ENCODE measurements at regions not wholly inside any gene's neighbourhood (a gene's known extent, or its start where the extent isn't known, plus 50 kb on each side); places are given as distances from the start of the nearest gene placed in this dataset.

DNA sequence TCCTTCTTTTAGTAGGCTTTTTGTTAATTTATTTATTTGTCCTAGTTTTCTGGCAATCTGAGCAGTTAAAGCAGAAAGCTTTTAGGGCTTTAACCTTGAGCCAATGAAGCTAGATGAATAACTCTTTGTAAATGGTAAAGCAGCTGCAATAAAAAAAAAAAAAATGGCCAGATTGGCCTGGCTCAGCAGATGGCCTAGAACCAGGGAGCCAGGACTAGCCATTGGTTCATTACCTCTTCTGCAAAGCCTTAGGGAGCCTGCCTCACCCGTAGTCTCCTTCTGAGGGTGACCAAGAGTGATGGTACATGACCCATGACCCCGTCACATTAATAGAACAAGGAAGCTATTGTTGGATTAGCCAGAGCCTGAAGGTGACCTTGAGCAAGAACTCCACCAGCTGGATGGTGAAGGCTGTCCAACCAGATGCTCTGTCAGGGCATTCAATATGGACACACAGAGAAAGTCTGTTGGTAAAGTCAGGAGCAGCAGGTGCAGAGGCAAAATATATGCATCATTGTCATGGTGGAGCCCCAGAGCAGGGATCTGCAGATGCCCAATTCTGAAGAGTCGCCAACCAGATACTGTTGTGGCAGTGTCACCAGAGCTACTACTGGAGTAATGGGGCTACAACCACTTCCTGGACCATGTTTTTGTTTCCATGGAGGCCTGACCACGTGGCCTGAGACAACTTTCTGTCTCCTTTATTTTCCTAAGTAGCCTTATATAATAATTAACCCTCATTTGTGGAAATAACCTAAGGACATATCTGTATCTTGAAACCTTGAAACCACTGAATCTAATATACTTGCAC, 100.7 kb downstream of the MTX3 start:
- no TSS peak for BruUV-seq (replicated peaks)
- ChIA-PET CTCF (ENCODE audit: low intra/inter-chr PET ratio, low total read pairs) (no interaction called here), POLR2A (no interaction called here)
- Histone ChIP-seq H2AFZ (ENCODE audit: low read length) (no peak overlapping the region), H3K9me3 (ENCODE audit: low read length) (no peaks in the 10 kb centered on the region), H3K27ac (ENCODE audit: extremely low read length, insufficient read depth, low read length) (no peak overlapping the region), H3K36me3 (replicated peaks in 1 of 2; ENCODE audit: control insufficient read depth in 1 of 2, insufficient read depth in 2 of 2, low read length in 2 of 2) (no peaks in the 10 kb centered on the region), H3K4me2 (ENCODE audit: low read depth, low read length) (no peak overlapping the region), H3K9ac (ENCODE audit: insufficient read depth, low read depth, low read length) (no peak overlapping the region), H3K79me2 (ENCODE audit: insufficient read depth, low read length) (no peaks in the 10 kb centered on the region), H3K27me3 (ENCODE audit: control insufficient read depth in 1 of 2, insufficient read depth in 2 of 2, low read length in 2 of 2) (peaks cover 2 to 10% of the 10 kb centered on the region in 2 experiments; a peak in 1 of 5 replicates), H4K20me1 (ENCODE audit: insufficient read depth, low read length) (no peaks in the 10 kb centered on the region), H3K4me1 (ENCODE audit: insufficient read depth, low read length) (peaks cover 9% of the 10 kb centered on the region), H3K4me3 (replicated peaks in 1 of 3; ENCODE audit: insufficient read depth in 1 of 3, low read depth in 2 of 3, low read length in 3 of 3) (no peak overlapping the region)
- DNase-seq (ENCODE audit: low spot score): peak; percentile 6
- no peak for ATAC-seq
- WGBS (ENCODE audit: low lambda C conversion rate): 2% methylated on average over 3 of the region's 4 CpGs
- FAIRE-seq: no peak
- intact Hi-C loops (cut with micrococcal nuclease; ENCODE audit: unreplicated experiment) (no loop called here), in situ Hi-C loops (cut with HindIII; ENCODE audit: extremely low pct_ligation_motif_present, low pct_unique_long_range_greater_than_20kb) (no loop called here)
- no peak for TF ChIP-seq SOX13 (IDR thresholded peaks at IDR 0.05)
- TF ChIP-seq SOX13 (CRISPR knock-in tag; conservative IDR thresholded peaks at IDR 0.05 in 1 of 2, IDR thresholded peaks at IDR 0.05 in 1 of 2): peak in 1 of 2 experiments; percentile 29; a peak in 2 of 4 replicates
- TF ChIP-seq SOX6 (IDR thresholded peaks at IDR 0.05): no peak
- 0 out of 2 replicates have a peak, but pooled peaks have one; percentile 27 for TF ChIP-seq SOX6 (CRISPR knock-in tag; IDR thresholded peaks at IDR 0.05)
- no peak for TF ChIP-seq CBX2 (IDR thresholded peaks at IDR 0.05; ENCODE audit: low read depth, low read length)
- TF ChIP-seq CBX2 (CRISPR knock-in tag; IDR thresholded peaks at IDR 0.05; ENCODE audit: low read depth): no peak
- no peak for TF ChIP-seq TRIM24 (CRISPR knock-in tag; IDR thresholded peaks at IDR 0.05)
- no peak for TF ChIP-seq PTBP1 (IDR thresholded peaks at IDR 0.05; ENCODE audit: low read depth, low read length, poor library complexity, severe bottlenecking)
- TF ChIP-seq, protein P1, sequence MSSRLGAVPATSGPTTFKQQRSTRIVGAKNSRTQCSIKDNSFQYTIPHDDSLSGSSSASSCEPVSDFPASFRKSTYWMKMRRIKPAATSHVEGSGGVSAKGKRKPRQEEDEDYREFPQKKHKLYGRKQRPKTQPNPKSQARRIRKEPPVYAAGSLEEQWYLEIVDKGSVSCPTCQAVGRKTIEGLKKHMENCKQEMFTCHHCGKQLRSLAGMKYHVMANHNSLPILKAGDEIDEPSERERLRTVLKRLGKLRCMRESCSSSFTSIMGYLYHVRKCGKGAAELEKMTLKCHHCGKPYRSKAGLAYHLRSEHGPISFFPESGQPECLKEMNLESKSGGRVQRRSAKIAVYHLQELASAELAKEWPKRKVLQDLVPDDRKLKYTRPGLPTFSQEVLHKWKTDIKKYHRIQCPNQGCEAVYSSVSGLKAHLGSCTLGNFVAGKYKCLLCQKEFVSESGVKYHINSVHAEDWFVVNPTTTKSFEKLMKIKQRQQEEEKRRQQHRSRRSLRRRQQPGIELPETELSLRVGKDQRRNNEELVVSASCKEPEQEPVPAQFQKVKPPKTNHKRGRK (CRISPR knock-in tag; IDR thresholded peaks at IDR 0.05): no peak
- TF ChIP-seq, protein P2, sequence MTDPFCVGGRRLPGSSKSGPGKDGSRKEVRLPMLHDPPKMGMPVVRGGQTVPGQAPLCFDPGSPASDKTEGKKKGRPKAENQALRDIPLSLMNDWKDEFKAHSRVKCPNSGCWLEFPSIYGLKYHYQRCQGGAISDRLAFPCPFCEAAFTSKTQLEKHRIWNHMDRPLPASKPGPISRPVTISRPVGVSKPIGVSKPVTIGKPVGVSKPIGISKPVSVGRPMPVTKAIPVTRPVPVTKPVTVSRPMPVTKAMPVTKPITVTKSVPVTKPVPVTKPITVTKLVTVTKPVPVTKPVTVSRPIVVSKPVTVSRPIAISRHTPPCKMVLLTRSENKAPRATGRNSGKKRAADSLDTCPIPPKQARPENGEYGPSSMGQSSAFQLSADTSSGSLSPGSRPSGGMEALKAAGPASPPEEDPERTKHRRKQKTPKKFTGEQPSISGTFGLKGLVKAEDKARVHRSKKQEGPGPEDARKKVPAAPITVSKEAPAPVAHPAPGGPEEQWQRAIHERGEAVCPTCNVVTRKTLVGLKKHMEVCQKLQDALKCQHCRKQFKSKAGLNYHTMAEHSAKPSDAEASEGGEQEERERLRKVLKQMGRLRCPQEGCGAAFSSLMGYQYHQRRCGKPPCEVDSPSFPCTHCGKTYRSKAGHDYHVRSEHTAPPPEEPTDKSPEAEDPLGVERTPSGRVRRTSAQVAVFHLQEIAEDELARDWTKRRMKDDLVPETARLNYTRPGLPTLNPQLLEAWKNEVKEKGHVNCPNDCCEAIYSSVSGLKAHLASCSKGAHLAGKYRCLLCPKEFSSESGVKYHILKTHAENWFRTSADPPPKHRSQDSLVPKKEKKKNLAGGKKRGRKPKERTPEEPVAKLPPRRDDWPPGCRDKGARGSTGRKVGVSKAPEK (CRISPR knock-in tag; IDR thresholded peaks at IDR 0.05; ENCODE audit: borderline replicate concordance): no peak
- TF ChIP-seq NR2C2 (CRISPR knock-in tag; IDR thresholded peaks at IDR 0.05; ENCODE audit: borderline replicate concordance): 0 out of 2 replicates have a peak, but pooled peaks have one; percentile 31
- TF ChIP-seq, protein P3, sequence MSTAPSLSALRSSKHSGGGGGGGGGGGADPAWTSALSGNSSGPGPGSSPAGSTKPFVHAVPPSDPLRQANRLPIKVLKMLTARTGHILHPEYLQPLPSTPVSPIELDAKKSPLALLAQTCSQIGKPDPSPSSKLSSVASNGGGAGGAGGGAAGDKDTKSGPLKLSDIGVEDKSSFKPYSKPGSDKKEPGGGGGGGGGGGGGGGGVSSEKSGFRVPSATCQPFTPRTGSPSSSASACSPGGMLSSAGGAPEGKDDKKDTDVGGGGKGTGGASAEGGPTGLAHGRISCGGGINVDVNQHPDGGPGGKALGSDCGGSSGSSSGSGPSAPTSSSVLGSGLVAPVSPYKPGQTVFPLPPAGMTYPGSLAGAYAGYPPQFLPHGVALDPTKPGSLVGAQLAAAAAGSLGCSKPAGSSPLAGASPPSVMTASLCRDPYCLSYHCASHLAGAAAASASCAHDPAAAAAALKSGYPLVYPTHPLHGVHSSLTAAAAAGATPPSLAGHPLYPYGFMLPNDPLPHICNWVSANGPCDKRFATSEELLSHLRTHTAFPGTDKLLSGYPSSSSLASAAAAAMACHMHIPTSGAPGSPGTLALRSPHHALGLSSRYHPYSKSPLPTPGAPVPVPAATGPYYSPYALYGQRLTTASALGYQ (CRISPR knock-in tag; IDR thresholded peaks at IDR 0.05): no peak
- no peak for TF ChIP-seq SMARCE1 (IDR thresholded peaks at IDR 0.05; ENCODE audit: borderline replicate concordance)
- TF ChIP-seq, protein P4, sequence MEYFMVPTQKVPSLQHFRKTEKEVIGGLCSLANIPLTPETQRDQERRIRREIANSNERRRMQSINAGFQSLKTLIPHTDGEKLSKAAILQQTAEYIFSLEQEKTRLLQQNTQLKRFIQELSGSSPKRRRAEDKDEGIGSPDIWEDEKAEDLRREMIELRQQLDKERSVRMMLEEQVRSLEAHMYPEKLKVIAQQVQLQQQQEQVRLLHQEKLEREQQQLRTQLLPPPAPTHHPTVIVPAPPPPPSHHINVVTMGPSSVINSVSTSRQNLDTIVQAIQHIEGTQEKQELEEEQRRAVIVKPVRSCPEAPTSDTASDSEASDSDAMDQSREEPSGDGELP (IDR thresholded peaks at IDR 0.05; ENCODE audit: borderline replicate concordance, low read depth): 0 out of 2 replicates have a peak, but pooled peaks have one; percentile 23
- TF ChIP-seq, protein P5, sequence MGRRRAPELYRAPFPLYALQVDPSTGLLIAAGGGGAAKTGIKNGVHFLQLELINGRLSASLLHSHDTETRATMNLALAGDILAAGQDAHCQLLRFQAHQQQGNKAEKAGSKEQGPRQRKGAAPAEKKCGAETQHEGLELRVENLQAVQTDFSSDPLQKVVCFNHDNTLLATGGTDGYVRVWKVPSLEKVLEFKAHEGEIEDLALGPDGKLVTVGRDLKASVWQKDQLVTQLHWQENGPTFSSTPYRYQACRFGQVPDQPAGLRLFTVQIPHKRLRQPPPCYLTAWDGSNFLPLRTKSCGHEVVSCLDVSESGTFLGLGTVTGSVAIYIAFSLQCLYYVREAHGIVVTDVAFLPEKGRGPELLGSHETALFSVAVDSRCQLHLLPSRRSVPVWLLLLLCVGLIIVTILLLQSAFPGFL (CRISPR knock-in tag; IDR thresholded peaks at IDR 0.05): no peak
- no peak for TF ChIP-seq YEATS2 (CRISPR knock-in tag; IDR thresholded peaks at IDR 0.05; ENCODE audit: borderline replicate concordance)
